Vagina (tissue), 2 donors: ENCODE measurements at regions not wholly inside any gene's neighbourhood (a gene's known extent, or its start where the extent isn't known, plus 50 kb on each side); places are given as distances from the start of the nearest gene placed in this dataset.
"Not testable (repeated sequence)": the region's sequence is repeated elsewhere in the genome, so short reads cannot be mapped to it uniquely, and the experiment has no call there.

ENCODE experiments used
- DNase-seq, 2 donors: peaks; one replicate each; pipeline ENCODE4 v3.0.0-alpha.2; 2017; ENCODE audit errors: extremely low spot score in 2 of 2
- H3K27ac ChIP-seq: fragments of 200-600 bp; sonication (generic); one replicate; pipeline ENCODE4 v1.5.1; 2019
- H3K27me3 ChIP-seq: fragments of 200-600 bp; sonication (generic); one replicate; pipeline ENCODE4 v1.5.1; 2019
- H3K36me3 ChIP-seq, 2 donors: fragments of 200-600 bp; sonication (generic); one replicate each; pipeline ENCODE4 v1.5.1; 2017 to 2019
- H3K4me1 ChIP-seq: fragments of 200-600 bp; sonication (generic); one replicate; pipeline ENCODE4 v1.5.1; 2019
- H3K4me3 ChIP-seq, 2 donors: fragments of 200-600 bp; sonication (generic); 1 replicate in 1 of 2; 2 replicates in 1 of 2; pipeline ENCODE4 v1.5.1; 2016 to 2019
- H3K9me3 ChIP-seq: fragments of 200-600 bp; sonication (generic); one replicate; pipeline ENCODE4 v1.5.1; 2019
- POLR2A ChIP-seq, 2 donors: fragments of 450-650 bp; IDR thresholded peaks; one replicate each; pipeline ENCODE4 v1.6.1; 2017; ENCODE audit warnings: antibody characterized with exemption in 2 of 2, mild to moderate bottlenecking in 2 of 2, moderate library complexity in 2 of 2
- POLR2AphosphoS5 ChIP-seq, 2 donors: sonication (generic); formaldehyde crosslinking; IDR thresholded peaks; one replicate each; pipeline ENCODE4 v1.9.0; 2017; ENCODE audit warnings: antibody characterized with exemption in 2 of 2, mild to moderate bottlenecking in 2 of 2, low read depth in 1 of 2; ENCODE audit not compliant: insufficient read depth in 1 of 2
- intact Hi-C: fragments of 100-400 bp; cut with DNase I; formaldehyde crosslinking; loops from one replicate; pipeline ENCODE4 v1.15.1; 2023
- TF ChIP-seq, protein P1 (sequence below), 3 experiments: fragments of 450-650 bp in 2 of 3; fragments of 200-600 bp in 1 of 3; sonication (generic) in 1 of 3; IDR thresholded peaks; one replicate each; pipeline ENCODE4 v1.5.1; 2017 to 2019; ENCODE audit warnings: antibody characterized with exemption in 3 of 3, mild to moderate bottlenecking in 2 of 3, moderate library complexity in 2 of 3

DNA sequence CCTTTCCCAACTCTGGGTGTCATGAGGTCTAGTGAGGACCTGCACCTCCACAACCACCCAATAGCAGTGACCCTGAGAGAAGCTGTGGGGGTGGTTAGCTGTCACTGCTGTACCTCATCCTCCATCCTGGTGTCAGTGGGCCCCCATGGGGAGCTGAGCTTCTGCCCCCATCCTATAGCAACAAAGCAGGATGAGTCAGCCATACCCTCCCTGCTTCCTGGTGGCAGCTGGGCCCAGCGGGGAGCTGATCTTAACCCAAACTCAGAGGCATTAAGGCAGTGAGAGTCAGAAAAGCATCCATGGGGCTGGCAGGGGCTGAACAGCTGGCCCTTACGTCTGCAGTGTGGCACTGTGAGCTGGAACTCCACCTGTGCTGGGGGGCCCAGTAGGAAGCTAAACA, 247.8 kb upstream of the HDAC4 start:
- no peak overlapping the region for H3K4me3 ChIP-seq
- no peak for TF ChIP-seq POLR2A (IDR thresholded peaks at IDR 0.05)
- TF ChIP-seq, protein P1, sequence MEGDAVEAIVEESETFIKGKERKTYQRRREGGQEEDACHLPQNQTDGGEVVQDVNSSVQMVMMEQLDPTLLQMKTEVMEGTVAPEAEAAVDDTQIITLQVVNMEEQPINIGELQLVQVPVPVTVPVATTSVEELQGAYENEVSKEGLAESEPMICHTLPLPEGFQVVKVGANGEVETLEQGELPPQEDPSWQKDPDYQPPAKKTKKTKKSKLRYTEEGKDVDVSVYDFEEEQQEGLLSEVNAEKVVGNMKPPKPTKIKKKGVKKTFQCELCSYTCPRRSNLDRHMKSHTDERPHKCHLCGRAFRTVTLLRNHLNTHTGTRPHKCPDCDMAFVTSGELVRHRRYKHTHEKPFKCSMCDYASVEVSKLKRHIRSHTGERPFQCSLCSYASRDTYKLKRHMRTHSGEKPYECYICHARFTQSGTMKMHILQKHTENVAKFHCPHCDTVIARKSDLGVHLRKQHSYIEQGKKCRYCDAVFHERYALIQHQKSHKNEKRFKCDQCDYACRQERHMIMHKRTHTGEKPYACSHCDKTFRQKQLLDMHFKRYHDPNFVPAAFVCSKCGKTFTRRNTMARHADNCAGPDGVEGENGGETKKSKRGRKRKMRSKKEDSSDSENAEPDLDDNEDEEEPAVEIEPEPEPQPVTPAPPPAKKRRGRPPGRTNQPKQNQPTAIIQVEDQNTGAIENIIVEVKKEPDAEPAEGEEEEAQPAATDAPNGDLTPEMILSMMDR (IDR thresholded peaks at IDR 0.05), result no peak
- TF ChIP-seq POLR2AphosphoS5 (IDR thresholded peaks at IDR 0.05; ENCODE audit: insufficient read depth in 1 of 2, low read depth in 1 of 2), result no peak
- no peak for DNase-seq
- intact Hi-C loops, result no loop called here
- no peak overlapping the region for H3K27ac ChIP-seq
- H3K36me3 ChIP-seq, result no peaks in the 10 kb centered on the region
- no peaks in the 10 kb centered on the region for H3K4me1 ChIP-seq
- H3K27me3 ChIP-seq, result no peaks in the 10 kb centered on the region
- no peaks in the 10 kb centered on the region for H3K9me3 ChIP-seq

DNA sequence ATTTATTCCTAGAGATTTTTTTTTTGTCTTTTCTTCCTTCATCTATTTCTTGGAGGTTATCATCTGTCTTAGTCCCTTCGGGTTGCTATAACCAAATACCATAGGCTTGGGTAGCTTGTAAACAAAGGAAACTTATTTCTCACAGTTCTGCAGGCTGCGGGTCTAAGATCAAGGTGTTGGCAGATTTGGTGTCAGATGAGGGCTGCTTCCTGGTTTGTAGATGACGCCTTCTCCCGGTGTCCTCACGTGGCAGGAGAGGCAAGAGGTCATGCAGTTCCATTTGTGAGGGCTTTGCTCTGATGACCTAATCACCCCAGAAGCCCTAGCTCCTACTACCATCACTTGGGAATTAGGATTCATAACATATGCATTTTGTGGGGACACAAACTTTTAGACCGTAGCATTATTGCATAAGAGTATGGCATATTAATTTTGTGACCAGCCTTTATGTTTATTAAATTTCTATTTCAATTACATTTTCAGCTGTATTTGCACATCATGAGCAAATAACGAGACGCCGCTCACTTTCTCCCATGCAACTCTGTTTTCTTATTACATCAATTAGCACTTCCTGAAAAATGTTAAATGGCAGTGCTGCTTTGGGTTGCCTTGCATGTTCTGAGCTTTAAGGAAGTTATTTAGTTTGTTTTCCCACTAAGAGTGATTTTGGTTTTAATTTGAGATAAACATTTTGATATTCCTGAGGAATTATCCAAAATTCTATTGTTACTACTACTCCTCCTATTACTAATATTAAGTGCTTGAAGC, 246.4 kb upstream of the HDAC4 start:
- no peak for DNase-seq
- Histone ChIP-seq H3K36me3 (no peaks in the 10 kb centered on the region), H3K4me1 (no peaks in the 10 kb centered on the region), H3K9me3 (no peaks in the 10 kb centered on the region), H3K27me3 (no peaks in the 10 kb centered on the region), H3K27ac (no peak overlapping the region), H3K4me3 (no peak overlapping the region)
- TF ChIP-seq POLR2AphosphoS5 (IDR thresholded peaks at IDR 0.05; ENCODE audit: insufficient read depth in 1 of 2, low read depth in 1 of 2), result no peak
- TF ChIP-seq, protein P1 (IDR thresholded peaks at IDR 0.05), result no peak
- intact Hi-C loops, result no loop called here

DNA sequence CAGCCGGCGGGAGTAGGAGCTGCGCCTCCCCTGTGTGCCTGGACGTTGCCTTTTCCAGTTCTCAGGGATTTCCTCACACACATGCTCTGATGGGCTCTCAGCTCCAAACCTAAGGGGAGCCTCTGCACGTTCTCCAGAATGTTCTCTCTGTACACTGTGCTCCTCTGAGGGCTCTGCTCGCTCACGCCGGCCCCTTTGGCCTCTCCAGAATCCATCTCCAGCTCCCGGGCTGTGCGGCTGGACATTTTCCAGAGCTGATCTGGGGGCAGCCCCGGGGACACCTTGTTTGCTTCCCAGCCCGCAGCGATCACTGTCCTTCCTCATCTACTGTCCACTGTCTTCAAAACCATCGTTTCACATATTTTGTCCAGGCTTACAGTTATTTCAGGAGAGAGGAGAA, 245.4 kb upstream of the HDAC4 start:
- TF ChIP-seq POLR2A (IDR thresholded peaks at IDR 0.05) (no peak), POLR2AphosphoS5 (IDR thresholded peaks at IDR 0.05; ENCODE audit: insufficient read depth in 1 of 2, low read depth in 1 of 2) (no peak)
- TF ChIP-seq, protein P1 (IDR thresholded peaks at IDR 0.05), result no peak
- intact Hi-C loops, result no loop called here
- Histone ChIP-seq H3K4me1 (no peaks in the 10 kb centered on the region), H3K27ac (no peak overlapping the region), H3K9me3 (no peaks in the 10 kb centered on the region), H3K4me3 (no peak overlapping the region), H3K27me3 (no peaks in the 10 kb centered on the region), H3K36me3 (no peaks in the 10 kb centered on the region)
- DNase-seq, result no peak

DNA sequence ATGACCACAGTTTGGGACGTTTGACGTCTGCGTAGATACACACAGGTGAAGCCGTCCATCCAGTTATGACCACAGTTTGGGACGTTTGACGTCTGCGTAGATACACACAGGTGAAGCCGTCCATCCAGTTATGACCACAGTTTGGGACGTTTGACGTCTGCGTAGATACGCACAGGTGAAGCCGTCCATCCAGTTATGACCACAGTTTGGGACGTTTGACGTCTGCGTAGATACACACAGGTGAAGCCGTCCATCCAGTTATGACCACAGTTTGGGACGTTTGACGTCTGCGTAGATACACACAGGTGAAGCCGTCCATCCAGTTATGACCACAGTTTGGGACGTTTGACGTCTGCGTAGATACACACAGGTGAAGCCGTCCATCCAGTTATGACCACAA, 243.8 kb upstream of the HDAC4 start:
- H3K4me1 ChIP-seq, H3K9me3 ChIP-seq, H3K27ac ChIP-seq, H3K36me3 ChIP-seq, intact Hi-C loops, DNase-seq, H3K4me3 ChIP-seq, H3K27me3 ChIP-seq: not testable (repeated sequence)

DNA sequence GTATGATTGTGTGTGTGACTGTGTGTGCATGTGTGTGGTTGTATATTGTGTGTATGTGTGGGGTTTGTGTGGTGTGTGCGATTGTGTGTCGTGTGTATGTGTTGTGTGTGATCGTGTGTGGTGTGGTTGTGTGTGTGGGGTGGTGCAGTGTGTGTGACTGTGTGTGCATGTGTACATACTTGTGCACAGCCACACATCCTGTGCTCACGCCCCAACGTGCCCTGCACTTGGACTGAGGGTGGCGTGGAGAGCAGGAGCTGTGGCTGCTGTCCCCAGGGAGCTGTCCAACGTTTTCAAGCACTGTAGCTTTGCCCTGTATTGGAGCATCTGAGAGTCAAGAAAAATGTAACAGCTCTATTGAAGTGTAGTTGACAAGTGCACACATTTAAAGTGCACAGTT, 243.2 kb upstream of the HDAC4 start:
- Histone ChIP-seq H3K4me1 (no peaks in the 10 kb centered on the region), H3K36me3 (no peaks in the 10 kb centered on the region), H3K9me3 (no peaks in the 10 kb centered on the region), H3K27ac (no peak overlapping the region), H3K27me3 (no peaks in the 10 kb centered on the region), H3K4me3 (no peak overlapping the region)
- no peak for DNase-seq
- TF ChIP-seq, protein P1 (IDR thresholded peaks at IDR 0.05), result no peak
- TF ChIP-seq POLR2AphosphoS5 (IDR thresholded peaks at IDR 0.05; ENCODE audit: insufficient read depth in 1 of 2, low read depth in 1 of 2) (no peak), POLR2A (IDR thresholded peaks at IDR 0.05) (no peak)
- intact Hi-C loops, result no loop called here
